Fibroblast of lung (primary cell): ENCODE measurements at regions not wholly inside any gene's neighbourhood (a gene's known extent, or its start where the extent isn't known, plus 50 kb on each side); places are given as distances from the start of the nearest gene placed in this dataset.

Source experiments
- DNase-seq, 2 donors: peaks; one replicate each; pipeline versions ENCODE4 v3.0.0 to v3.0.0-alpha.2; 2010; ENCODE audit warnings: low read depth in 2 of 2
- H2AFZ ChIP-seq: 2 replicates; pipeline ENCODE4 v1.5.1; 2012; ENCODE audit warnings: low read length, control low read depth, inconsistent platforms
- H3K27ac ChIP-seq: 2 replicates; pipeline ENCODE4 v1.5.1; 2011; ENCODE audit warnings: low read length, control low read depth; ENCODE audit not compliant: insufficient read depth
- H3K27me3 ChIP-seq: 2 replicates; pipeline ENCODE4 v1.5.1; 2011; ENCODE audit warnings: mild to moderate bottlenecking, low read length; ENCODE audit not compliant: control insufficient read depth, insufficient read depth
- H3K36me3 ChIP-seq: 2 replicates; pipeline ENCODE4 v1.5.1; 2011; ENCODE audit warnings: low read length; ENCODE audit not compliant: control insufficient read depth, insufficient read depth
- H3K4me1 ChIP-seq: 2 replicates; pipeline ENCODE4 v1.5.1; 2011; ENCODE audit warnings: low read length; ENCODE audit not compliant: control insufficient read depth, insufficient read depth; ENCODE audit errors: extremely low read depth
- H3K4me2 ChIP-seq: 2 replicates; pipeline ENCODE4 v1.5.1; 2011; ENCODE audit warnings: low read length, control low read depth; ENCODE audit not compliant: insufficient read depth; ENCODE audit errors: extremely low read depth
- H3K4me3 ChIP-seq, 4 experiments: fragments of 200-600 bp in 1 of 4; sonication (generic) in 1 of 4; replicated peaks in 1 of 4; 2 replicates each; pipeline ENCODE4 v1.5.1; 2011 to 2016; ENCODE audit warnings: low read length in 4 of 4, low read depth in 3 of 4, mild to moderate bottlenecking in 3 of 4, control low read depth in 2 of 4, inconsistent platforms in 1 of 4, mixed read lengths in 1 of 4; ENCODE audit not compliant: insufficient read depth in 1 of 4; ENCODE audit errors: control extremely low read depth in 1 of 4
- H3K79me2 ChIP-seq: 2 replicates; pipeline ENCODE4 v1.5.1; 2012; ENCODE audit warnings: mild to moderate bottlenecking, low read length, inconsistent platforms; ENCODE audit not compliant: control insufficient read depth, insufficient read depth
- H3K9ac ChIP-seq: 2 replicates; pipeline ENCODE4 v1.5.1; 2011; ENCODE audit warnings: mild to moderate bottlenecking, low read length, control low read depth; ENCODE audit not compliant: insufficient read depth
- H3K9me3 ChIP-seq: 2 replicates; pipeline ENCODE4 v1.5.1; 2012; ENCODE audit warnings: low read depth, low read length; ENCODE audit not compliant: control insufficient read depth, insufficient read depth
- H4K20me1 ChIP-seq: 2 replicates; pipeline ENCODE4 v1.5.1; 2011; ENCODE audit warnings: low read length; ENCODE audit not compliant: control insufficient read depth, insufficient read depth; ENCODE audit errors: extremely low read depth
- CTCF ChIP-seq, 2 donors: IDR thresholded peaks in 1 of 2; conservative IDR thresholded peaks in 1 of 2; 1 replicate in 1 of 2; 2 replicates in 1 of 2; pipeline ENCODE4 v1.5.1; 2011 to 2012; ENCODE audit warnings: low read length in 2 of 2, control low read depth in 1 of 2, inconsistent platforms in 1 of 2, low read depth in 1 of 2, mild to moderate bottlenecking in 1 of 2
- EZH2 ChIP-seq: IDR thresholded peaks from 2 replicates; pipeline ENCODE4 v1.5.1; 2012; ENCODE audit warnings: low read length, control low read depth, mild to moderate bottlenecking; ENCODE audit errors: missing control alignments

DNA sequence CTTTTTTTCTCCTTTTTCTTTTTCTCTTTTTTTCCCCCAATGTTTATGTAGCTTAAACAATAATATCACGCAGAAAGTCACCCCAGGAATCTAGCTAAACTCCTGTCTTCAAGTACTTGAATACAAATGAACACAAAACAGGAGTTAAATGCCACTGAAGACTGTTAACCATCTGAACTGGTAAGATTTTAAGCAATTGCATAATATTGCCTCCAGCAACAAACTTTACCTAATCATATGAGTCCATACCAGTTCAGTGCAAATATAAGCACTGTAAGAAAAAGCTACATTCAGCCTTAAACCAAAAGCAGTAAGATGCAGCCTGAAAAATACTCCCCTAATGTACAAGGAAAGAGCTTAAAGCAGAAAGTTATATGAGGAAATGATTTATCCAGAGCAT lies 173.9 kb upstream of the TFAP2D start:
- H4K20me1 ChIP-seq, result no peaks in the 10 kb centered on the region
- H3K27me3 ChIP-seq, result no peaks in the 10 kb centered on the region
- no peak overlapping the region for H3K27ac ChIP-seq
- no peaks in the 10 kb centered on the region for H3K9me3 ChIP-seq
- no peak overlapping the region for H3K4me2 ChIP-seq
- no peak overlapping the region for H3K4me3 ChIP-seq
- no peaks in the 10 kb centered on the region for H3K4me1 ChIP-seq
- H3K79me2 ChIP-seq, result no peaks in the 10 kb centered on the region
- no peak overlapping the region for H3K9ac ChIP-seq
- H3K36me3 ChIP-seq, result no peaks in the 10 kb centered on the region
- DNase-seq, result no peak
- H2AFZ ChIP-seq, result no peak overlapping the region
- TF ChIP-seq EZH2 (no peak), CTCF (conservative IDR thresholded peaks at IDR 0.05 in 1 of 2, IDR thresholded peaks at IDR 0.05 in 1 of 2; ENCODE audit: low read depth in 1 of 2, low read length in 2 of 2) (no peak)

DNA sequence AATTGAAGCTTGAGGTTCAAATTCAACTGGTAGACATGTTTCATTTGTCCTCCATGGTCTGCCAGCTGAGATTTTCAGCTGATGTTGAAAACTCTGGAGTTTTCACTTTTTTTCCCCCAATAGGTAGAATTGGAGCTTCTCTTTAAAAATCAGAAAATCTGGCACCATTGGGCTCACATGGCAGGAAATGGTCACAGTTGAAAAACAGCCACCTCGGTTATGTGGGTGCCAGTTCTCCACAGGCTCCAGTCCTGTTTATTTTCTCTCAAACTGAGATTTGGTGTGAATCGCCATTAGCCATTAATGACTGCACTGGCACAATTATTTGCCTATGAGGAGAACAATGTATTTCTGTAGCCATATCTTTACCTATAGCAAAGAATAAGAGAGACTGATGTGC lies 171.4 kb upstream of the TFAP2D start:
- H3K36me3 ChIP-seq, result no peaks in the 10 kb centered on the region
- DNase-seq, result no peak
- H2AFZ ChIP-seq, result no peak overlapping the region
- no peaks in the 10 kb centered on the region for H4K20me1 ChIP-seq
- H3K9me3 ChIP-seq, result no peaks in the 10 kb centered on the region
- no peak for TF ChIP-seq EZH2
- no peak for TF ChIP-seq CTCF (conservative IDR thresholded peaks at IDR 0.05 in 1 of 2, IDR thresholded peaks at IDR 0.05 in 1 of 2; ENCODE audit: low read depth in 1 of 2, low read length in 2 of 2)
- H3K27me3 ChIP-seq, result no peaks in the 10 kb centered on the region
- H3K27ac ChIP-seq, result no peak overlapping the region
- H3K79me2 ChIP-seq, result no peaks in the 10 kb centered on the region
- no peaks in the 10 kb centered on the region for H3K4me1 ChIP-seq
- no peak overlapping the region for H3K9ac ChIP-seq
- no peak overlapping the region for H3K4me2 ChIP-seq
- H3K4me3 ChIP-seq, result no peak overlapping the region

- TF ChIP-seq CTCF (conservative IDR thresholded peaks at IDR 0.05 in 1 of 2, IDR thresholded peaks at IDR 0.05 in 1 of 2; ENCODE audit: low read depth in 1 of 2, low read length in 2 of 2) (no peak), EZH2 (no peak)
- Histone ChIP-seq H2AFZ (no peak overlapping the region), H3K79me2 (no peaks in the 10 kb centered on the region), H3K4me2 (no peak overlapping the region), H3K9ac (no peak overlapping the region), H3K9me3 (no peaks in the 10 kb centered on the region), H3K4me3 (no peak overlapping the region), H3K27ac (no peak overlapping the region), H3K27me3 (no peaks in the 10 kb centered on the region), H4K20me1 (no peaks in the 10 kb centered on the region), H3K36me3 (no peaks in the 10 kb centered on the region), H3K4me1 (no peaks in the 10 kb centered on the region)
- DNase-seq, result no peak
Measured at GRCh38 chr6:50543666-50544065, 169.7 kb upstream of the TFAP2D start.
